ENCODE measurements at regions not wholly inside any gene's neighbourhood (a gene's known extent, or its start where the extent isn't known, plus 50 kb on each side); places are given as distances from the start of the nearest gene placed in this dataset.

GRCh38 chr18:41569867-41570266 is 385.2 kb upstream of the PIK3C3 start:
- H3K4me1 ChIP-seq (ENCODE audit: control insufficient read depth in 4 of 4, insufficient read depth in 4 of 4, low read length in 3 of 4), result peaks cover 0 to 3% (median 0%) of the 10 kb centered on the region in 4 donors
- 74% methylated on average over 1 of the region's 1 CpG for WGBS
- TF ChIP-seq HNF4A (conservative IDR thresholded peaks at IDR 0.05) (peak in 1 of 2 donors; percentile 34), FOXA2 (IDR thresholded peaks at IDR 0.05) (peak; percentile 25), YY1 (IDR thresholded peaks at IDR 0.05) (no peak), REST (IDR thresholded peaks at IDR 0.05) (no peak)
- H3K9ac ChIP-seq (ENCODE audit: low read depth in 1 of 2, low read length in 2 of 2), result no peak overlapping the region
- H3K9me3 ChIP-seq (ENCODE audit: control insufficient read depth in 4 of 4, low read length in 3 of 4), result no peaks in the 10 kb centered on the region
- no peak for DNase-seq (ENCODE audit: low spot score)
- H3K36me3 ChIP-seq (ENCODE audit: control insufficient read depth in 4 of 4, insufficient read depth in 3 of 4, low read depth in 1 of 4, low read length in 3 of 4), result no peaks in the 10 kb centered on the region
- no peaks in the 10 kb centered on the region for H3K27me3 ChIP-seq (ENCODE audit: control insufficient read depth in 4 of 4, insufficient read depth in 4 of 4, low read length in 3 of 4)
- H3K27ac ChIP-seq (ENCODE audit: low read depth in 1 of 2, low read length in 2 of 2), result no peak overlapping the region
- no peak overlapping the region for H3K4me3 ChIP-seq (ENCODE audit: low read depth in 1 of 3, low read length in 3 of 3)

- Histone ChIP-seq H3K36me3 (ENCODE audit: control insufficient read depth in 4 of 4, insufficient read depth in 3 of 4, low read depth in 1 of 4, low read length in 3 of 4) (no peaks in the 10 kb centered on the region), H3K27ac (ENCODE audit: low read depth in 1 of 2, low read length in 2 of 2) (no peak overlapping the region), H3K27me3 (ENCODE audit: control insufficient read depth in 4 of 4, insufficient read depth in 4 of 4, low read length in 3 of 4) (no peaks in the 10 kb centered on the region), H3K4me3 (ENCODE audit: low read depth in 1 of 3, low read length in 3 of 3) (no peak overlapping the region), H3K4me1 (ENCODE audit: control insufficient read depth in 4 of 4, insufficient read depth in 4 of 4, low read length in 3 of 4) (no peaks in the 10 kb centered on the region), H3K9ac (ENCODE audit: low read depth in 1 of 2, low read length in 2 of 2) (no peak overlapping the region), H3K9me3 (ENCODE audit: control insufficient read depth in 4 of 4, low read length in 3 of 4) (no peaks in the 10 kb centered on the region)
- TF ChIP-seq ATF3 (IDR thresholded peaks at IDR 0.05) (no peak), JUND (IDR thresholded peaks at IDR 0.05) (no peak), MAX (IDR thresholded peaks at IDR 0.05) (no peak), FOXA1 (IDR thresholded peaks at IDR 0.05) (no peak), REST (IDR thresholded peaks at IDR 0.05) (no peak), CTCF (IDR thresholded peaks at IDR 0.05; ENCODE audit: low read depth, low read length, missing input control) (no peak), GABPA (IDR thresholded peaks at IDR 0.05 in 1 of 2, conservative IDR thresholded peaks at IDR 0.05 in 1 of 2) (no peak), RXRA (IDR thresholded peaks at IDR 0.05) (no peak), NR2F2 (IDR thresholded peaks at IDR 0.05) (no peak)
- 87% methylated on average over 2 of the region's 2 CpGs for WGBS
- no peak for DNase-seq (ENCODE audit: low spot score)
Measured at GRCh38 chr18:41561961-41562360, 393.1 kb upstream of the PIK3C3 start.

Data from liver (tissue), 8 donors.